ENCODE measurements at regions not wholly inside any gene's neighbourhood (a gene's known extent, or its start where the extent isn't known, plus 50 kb on each side); places are given as distances from the start of the nearest gene placed in this dataset.

GRCh38 chr4:60500810-60501209 is 699.3 kb upstream of the ADGRL3 start:
- no peak for DNase-seq (ENCODE audit: low spot score)
- H3K36me3 ChIP-seq (ENCODE audit: insufficient read depth, low read length, poor library complexity, severe bottlenecking), result no peaks in the 10 kb centered on the region
- ChIA-PET POLR2A (ENCODE audit: low non-redundant PET) (no interaction called here), CTCF (no interaction called here)
- H3K4me3 ChIP-seq (ENCODE audit: low read depth, low read length, poor library complexity, severe bottlenecking), result no peak overlapping the region
- intact Hi-C loops (cut with micrococcal nuclease; ENCODE audit: unreplicated experiment), result no loop called here
- TF ChIP-seq CTCF (conservative IDR thresholded peaks at IDR 0.05; ENCODE audit: low read depth, low read length), result no peak
- TF ChIP-seq EZH2 (IDR thresholded peaks at IDR 0.05; ENCODE audit: borderline replicate concordance, low read depth, low read length, poor library complexity, severe bottlenecking), result no peak
- no peaks in the 10 kb centered on the region for H3K9me3 ChIP-seq (ENCODE audit: low read depth, low read length, poor library complexity, severe bottlenecking)
- no peaks in the 10 kb centered on the region for H3K4me1 ChIP-seq (ENCODE audit: insufficient read depth, low read length, poor library complexity, severe bottlenecking)
- BruUV-seq (replicated peaks), result no TSS peak
- no peaks in the 10 kb centered on the region for H3K27me3 ChIP-seq (replicated peaks; ENCODE audit: insufficient read depth, low read depth, low read length, poor library complexity)
- H3K27ac ChIP-seq (ENCODE audit: low read depth, low read length, poor library complexity, severe bottlenecking), result no peak overlapping the region

GRCh38 chr4:60502733-60503132 is 697.4 kb upstream of the ADGRL3 start:
- no peak for DNase-seq (ENCODE audit: low spot score)
- no peak for TF ChIP-seq CTCF (conservative IDR thresholded peaks at IDR 0.05; ENCODE audit: low read depth, low read length)
- TF ChIP-seq EZH2 (IDR thresholded peaks at IDR 0.05; ENCODE audit: borderline replicate concordance, low read depth, low read length, poor library complexity, severe bottlenecking), result no peak
- CTCF ChIA-PET, result no interaction called here
- no peaks in the 10 kb centered on the region for H3K4me1 ChIP-seq (ENCODE audit: insufficient read depth, low read length, poor library complexity, severe bottlenecking)
- POLR2A ChIA-PET (ENCODE audit: low non-redundant PET), result no interaction called here
- no peaks in the 10 kb centered on the region for H3K36me3 ChIP-seq (ENCODE audit: insufficient read depth, low read length, poor library complexity, severe bottlenecking)
- no peaks in the 10 kb centered on the region for H3K27me3 ChIP-seq (replicated peaks; ENCODE audit: insufficient read depth, low read depth, low read length, poor library complexity)
- no peak overlapping the region for H3K27ac ChIP-seq (ENCODE audit: low read depth, low read length, poor library complexity, severe bottlenecking)
- no peak overlapping the region for H3K4me3 ChIP-seq (ENCODE audit: low read depth, low read length, poor library complexity, severe bottlenecking)
- intact Hi-C loops (cut with micrococcal nuclease; ENCODE audit: unreplicated experiment), result no loop called here
- BruUV-seq (replicated peaks), result no TSS peak
- H3K9me3 ChIP-seq (ENCODE audit: low read depth, low read length, poor library complexity, severe bottlenecking), result no peaks in the 10 kb centered on the region

GRCh38 chr4:60506061-60506460 is 694.1 kb upstream of the ADGRL3 start:
- POLR2A ChIA-PET (ENCODE audit: low non-redundant PET), result no interaction called here
- H3K9me3 ChIP-seq (ENCODE audit: low read depth, low read length, poor library complexity, severe bottlenecking), result no peaks in the 10 kb centered on the region
- DNase-seq (ENCODE audit: low spot score), result no peak
- intact Hi-C loops (cut with micrococcal nuclease; ENCODE audit: unreplicated experiment), result no loop called here
- H3K4me3 ChIP-seq (ENCODE audit: low read depth, low read length, poor library complexity, severe bottlenecking), result no peak overlapping the region
- no TSS peak for BruUV-seq (replicated peaks)
- CTCF ChIA-PET, result no interaction called here
- no peak for TF ChIP-seq EZH2 (IDR thresholded peaks at IDR 0.05; ENCODE audit: borderline replicate concordance, low read depth, low read length, poor library complexity, severe bottlenecking)
- no peak for TF ChIP-seq CTCF (conservative IDR thresholded peaks at IDR 0.05; ENCODE audit: low read depth, low read length)
- H3K27me3 ChIP-seq (replicated peaks; ENCODE audit: insufficient read depth, low read depth, low read length, poor library complexity), result no peaks in the 10 kb centered on the region
- no peaks in the 10 kb centered on the region for H3K36me3 ChIP-seq (ENCODE audit: insufficient read depth, low read length, poor library complexity, severe bottlenecking)
- H3K27ac ChIP-seq (ENCODE audit: low read depth, low read length, poor library complexity, severe bottlenecking), result no peak overlapping the region
- no peaks in the 10 kb centered on the region for H3K4me1 ChIP-seq (ENCODE audit: insufficient read depth, low read length, poor library complexity, severe bottlenecking)
